Activated naive CD4-positive, alpha-beta T cell treated with anti-CD3 and anti-CD28 coated beads, Interleukin-2, amount 10 ng/mL, durations not matched to agents 7 days and 5 days (primary cell): ENCODE measurements at regions not wholly inside any gene's neighbourhood (a gene's known extent, or its start where the extent isn't known, plus 50 kb on each side); places are given as distances from the start of the nearest gene placed in this dataset.
"Not testable (repeated sequence)": the region's sequence is repeated elsewhere in the genome, so short reads cannot be mapped to it uniquely, and the experiment has no call there.

Experiments used
- CTCF ChIA-PET: fragments of 350-600 bp; sonication (Branson Sonifier 250); formaldehyde crosslinking; loops from one replicate; lab custom pipeline; 2021; ENCODE audit warnings: antibody characterized with exemption; lab: Charles Lee
- DNase-seq: peaks from one replicate; pipeline ENCODE4 v3.0.0-alpha.2; 2020
- H3K27ac Mint-ChIP-seq: one replicate; pipeline ENCODE4 v1.8.0; 2021; ENCODE audit warnings: mild to moderate bottlenecking, moderate library complexity, mixed read lengths
- H3K27me3 Mint-ChIP-seq: one replicate; pipeline ENCODE4 v1.8.0; 2021; ENCODE audit warnings: mild to moderate bottlenecking, mixed read lengths
- H3K36me3 Mint-ChIP-seq: one replicate; pipeline ENCODE4 v1.8.0; 2021; ENCODE audit warnings: mixed read lengths
- H3K4me1 Mint-ChIP-seq: one replicate; pipeline ENCODE4 v1.8.0; 2021; ENCODE audit warnings: mixed read lengths
- H3K4me3 Mint-ChIP-seq: one replicate; pipeline ENCODE4 v1.8.0; 2021; ENCODE audit warnings: mild to moderate bottlenecking, moderate library complexity, mixed read lengths
- H3K9me3 Mint-ChIP-seq: one replicate; pipeline ENCODE4 v1.8.0; 2021; ENCODE audit warnings: mixed read lengths

DNA sequence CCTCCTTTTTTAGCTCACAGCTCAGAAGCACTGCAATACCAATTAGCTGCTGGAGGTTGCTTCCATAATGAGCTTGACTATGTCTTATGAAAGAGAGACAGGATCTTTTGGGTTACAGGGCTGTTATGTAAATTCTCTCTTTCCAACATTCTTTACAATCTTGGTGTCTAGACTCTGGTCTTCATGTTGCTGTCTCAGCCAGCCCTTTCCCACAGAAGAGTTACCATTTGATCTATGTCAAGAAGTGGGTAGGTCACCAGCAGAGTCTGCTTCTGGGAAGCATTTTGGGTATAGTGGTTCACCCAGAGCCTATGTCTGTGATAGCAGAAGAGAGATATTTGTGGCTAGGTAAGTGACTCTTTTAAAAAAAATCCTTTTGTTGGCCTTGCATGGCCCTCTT lies 234.5 kb downstream of the SATB1 start:
- no peaks in the 10 kb centered on the region for H3K9me3 Mint-ChIP-seq

DNA sequence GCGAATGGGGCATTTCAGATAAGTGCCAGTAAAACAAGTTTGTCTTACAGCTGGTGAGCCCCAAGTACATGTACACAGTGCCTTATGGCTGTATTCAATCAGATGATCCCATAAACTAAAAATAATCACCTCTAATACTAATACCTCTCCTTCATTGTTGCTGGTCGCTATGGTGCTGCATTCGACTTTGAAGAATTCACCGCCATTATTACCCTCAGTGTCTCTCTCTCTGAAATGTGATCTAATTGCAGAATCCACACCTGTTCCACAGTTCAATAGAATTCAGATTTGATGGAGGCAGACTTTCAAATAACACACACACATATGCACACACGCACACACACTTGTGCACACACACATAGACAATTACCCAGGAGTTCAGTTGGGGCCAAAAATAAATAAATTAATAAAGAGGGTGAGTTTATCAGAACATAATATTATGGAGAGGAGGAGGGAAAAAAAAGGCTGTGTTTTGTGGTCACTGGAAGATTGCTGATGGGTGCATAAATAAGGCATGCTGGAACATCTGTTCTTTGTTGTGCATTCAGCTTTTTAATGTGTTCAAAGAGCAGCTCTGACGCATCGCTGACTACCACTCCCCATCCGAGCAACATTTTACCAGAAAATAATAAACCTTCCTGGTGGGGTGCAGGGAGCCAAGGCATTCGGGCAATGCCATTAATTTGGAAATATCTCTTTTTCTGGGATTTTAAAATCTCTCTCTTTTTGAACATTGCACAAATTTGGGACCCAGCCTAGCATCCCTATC lies 235.7 kb downstream of the SATB1 start:
- Mint-ChIP-seq H3K27ac (no peak overlapping the region), H3K9me3 (no peaks in the 10 kb centered on the region), H3K4me3 (no peak overlapping the region), H3K36me3 (no peaks in the 10 kb centered on the region), H3K27me3 (peaks cover 5% of the 10 kb centered on the region), H3K4me1 (no peaks in the 10 kb centered on the region)
- DNase-seq: no peak
- CTCF ChIA-PET: no interaction called here

More for the DNA sequence above, 234.5 kb downstream of the SATB1 start:
- CTCF ChIA-PET: interaction anchor here (0.7 kb wide), 1 partner anchor 66 kb away, joined by 3 read pairs; no protein-coding TSS in a partner anchor
- DNase-seq: no peak
- Mint-ChIP-seq H3K4me3 (no peak overlapping the region), H3K27ac (no peak overlapping the region), H3K27me3 (peaks cover 5% of the 10 kb centered on the region), H3K36me3 (no peaks in the 10 kb centered on the region), H3K4me1 (no peaks in the 10 kb centered on the region)

DNA sequence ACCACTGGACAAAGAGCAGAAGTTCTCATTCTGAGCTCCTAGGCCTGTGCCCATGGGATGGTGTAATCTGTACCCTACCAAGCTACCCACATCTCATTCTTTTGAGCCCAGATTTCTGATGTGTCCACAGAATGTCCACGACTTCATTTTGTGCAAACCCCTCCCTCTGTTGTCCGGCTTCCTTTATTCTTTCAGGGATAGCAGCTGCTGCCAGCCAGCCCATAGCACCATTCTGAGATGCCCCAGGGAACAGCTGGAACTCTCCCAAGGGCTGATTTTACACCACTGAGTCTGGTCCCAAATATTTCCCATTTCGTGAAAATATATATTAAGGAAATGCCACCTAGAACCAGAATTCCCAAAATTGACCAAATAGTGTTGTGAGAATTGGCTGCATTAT lies 236.6 kb downstream of the SATB1 start:
- CTCF ChIA-PET: no interaction called here
- no peak overlapping the region for H3K4me3 Mint-ChIP-seq

DNA sequence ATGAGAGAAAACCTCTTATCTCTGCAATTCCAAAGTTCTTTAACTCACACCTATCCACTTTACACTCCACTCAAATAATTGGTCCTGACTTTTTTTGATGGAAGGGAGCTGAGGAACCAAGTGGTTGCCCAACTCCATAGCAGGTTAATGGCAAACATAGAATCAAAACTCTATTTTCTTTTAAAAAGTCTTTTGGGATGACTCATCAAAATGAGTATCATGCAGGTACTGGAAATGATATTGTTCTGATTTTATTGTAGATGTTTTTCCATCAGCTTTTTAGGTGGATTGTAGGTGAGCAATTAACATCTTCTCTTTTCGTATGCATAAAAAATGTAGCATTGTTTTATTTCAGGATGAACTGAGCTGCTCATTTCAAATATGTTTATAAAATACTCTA lies 239.5 kb downstream of the SATB1 start:
- no peaks in the 10 kb centered on the region for H3K36me3 Mint-ChIP-seq
- H3K27ac Mint-ChIP-seq: no peak overlapping the region
- H3K4me3 Mint-ChIP-seq: no peak overlapping the region
- H3K27me3 Mint-ChIP-seq: peaks cover 5% of the 10 kb centered on the region
- no peak for DNase-seq
- H3K4me1 Mint-ChIP-seq: no peaks in the 10 kb centered on the region
- CTCF ChIA-PET: no interaction called here
- H3K9me3 Mint-ChIP-seq: no peaks in the 10 kb centered on the region

More for the DNA sequence above, 236.6 kb downstream of the SATB1 start:
- Mint-ChIP-seq H3K27me3 (peaks cover 5% of the 10 kb centered on the region), H3K36me3 (no peaks in the 10 kb centered on the region), H3K27ac (no peak overlapping the region), H3K4me1 (no peaks in the 10 kb centered on the region), H3K9me3 (no peaks in the 10 kb centered on the region)
- no peak for DNase-seq

DNA sequence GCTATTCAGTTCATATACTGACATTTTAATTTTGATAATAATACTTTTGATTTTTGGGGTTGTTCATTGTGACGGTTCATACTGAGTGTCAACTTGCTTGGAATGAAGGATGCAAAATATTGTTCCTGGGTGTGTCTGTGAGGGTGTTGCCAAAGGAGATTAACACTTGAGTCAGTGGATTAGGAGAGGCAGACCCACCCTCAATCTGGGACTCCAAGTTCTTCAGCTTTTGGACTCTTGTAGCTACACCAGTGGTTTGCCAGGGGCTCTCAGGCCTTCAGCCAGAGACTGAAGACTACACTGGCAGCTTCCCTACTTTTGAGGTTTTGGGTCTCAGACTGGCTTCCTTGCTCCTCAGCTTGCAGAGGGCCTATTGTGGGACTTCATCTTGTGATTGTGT lies 242.2 kb downstream of the SATB1 start:
- H3K27me3 Mint-ChIP-seq, H3K27ac Mint-ChIP-seq, CTCF ChIA-PET, H3K4me3 Mint-ChIP-seq, H3K4me1 Mint-ChIP-seq, H3K36me3 Mint-ChIP-seq, H3K9me3 Mint-ChIP-seq, DNase-seq: not testable (repeated sequence)

DNA sequence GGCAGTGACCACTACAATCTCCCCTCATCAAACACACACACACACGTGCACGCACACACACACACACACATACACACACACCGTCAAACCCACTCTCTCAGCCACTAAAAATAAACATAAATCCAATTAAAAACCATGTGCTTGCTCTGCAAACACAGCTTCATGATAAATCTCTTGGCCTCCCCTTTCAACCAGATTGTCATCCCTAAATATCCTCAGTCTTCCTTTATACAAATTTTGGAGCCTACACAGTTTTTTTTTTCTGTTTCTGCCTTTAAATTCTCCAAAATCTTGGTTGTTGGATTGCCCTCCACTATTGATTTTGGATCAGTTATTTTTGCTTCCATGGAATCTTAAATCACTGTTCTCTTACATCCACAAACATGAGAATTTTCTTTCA lies 245.6 kb downstream of the SATB1 start:
- no peaks in the 10 kb centered on the region for H3K36me3 Mint-ChIP-seq
- H3K9me3 Mint-ChIP-seq: no peaks in the 10 kb centered on the region
- CTCF ChIA-PET: no interaction called here
- H3K4me1 Mint-ChIP-seq: no peaks in the 10 kb centered on the region
- no peaks in the 10 kb centered on the region for H3K27me3 Mint-ChIP-seq
- no peak for DNase-seq
- no peak overlapping the region for H3K4me3 Mint-ChIP-seq
- no peak overlapping the region for H3K27ac Mint-ChIP-seq

DNA sequence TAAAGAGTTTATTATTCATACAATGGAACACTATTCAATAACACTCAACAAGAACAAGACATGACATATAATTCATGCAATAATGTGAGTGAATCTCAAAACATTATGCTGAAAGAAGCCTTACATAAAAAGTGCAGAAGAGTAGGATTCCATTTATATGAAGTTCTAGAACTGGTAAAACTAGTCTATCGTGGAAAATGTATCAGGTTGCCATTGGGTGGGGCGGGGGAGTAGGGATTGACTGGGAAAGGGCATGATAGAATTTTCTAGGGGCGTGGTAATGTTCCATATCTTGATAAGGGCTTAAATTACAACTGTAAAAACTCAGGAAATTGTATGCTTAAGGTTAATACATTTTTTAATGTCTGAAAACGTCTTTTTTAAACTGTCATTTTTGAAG lies 247.9 kb downstream of the SATB1 start:
- no peak overlapping the region for H3K27ac Mint-ChIP-seq
- no peak overlapping the region for H3K4me3 Mint-ChIP-seq
- no peaks in the 10 kb centered on the region for H3K9me3 Mint-ChIP-seq
- peaks cover 4% of the 10 kb centered on the region for H3K27me3 Mint-ChIP-seq
- H3K4me1 Mint-ChIP-seq: no peaks in the 10 kb centered on the region
- CTCF ChIA-PET: no interaction called here
- no peak for DNase-seq
- no peaks in the 10 kb centered on the region for H3K36me3 Mint-ChIP-seq

DNA sequence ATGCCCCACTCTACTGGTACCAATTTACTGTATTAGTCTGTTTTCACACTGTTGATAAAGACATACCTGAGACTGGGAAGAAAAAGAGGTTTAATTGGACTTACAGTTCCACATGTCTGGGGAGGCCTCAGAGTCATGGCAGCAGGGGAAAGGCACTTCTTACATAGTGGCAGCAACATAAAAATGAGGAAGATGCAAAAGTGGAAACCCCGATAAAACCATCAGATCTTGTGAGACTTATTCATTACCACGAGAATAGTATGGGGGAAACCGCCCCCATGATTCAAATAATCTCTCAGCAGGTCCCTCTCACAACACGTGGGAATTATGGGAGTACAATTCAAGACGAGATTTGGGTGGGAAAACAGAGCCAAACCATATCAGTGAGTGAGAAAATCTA lies 251.2 kb downstream of the SATB1 start:
- CTCF ChIA-PET, H3K4me1 Mint-ChIP-seq, H3K9me3 Mint-ChIP-seq, H3K27me3 Mint-ChIP-seq, DNase-seq, H3K4me3 Mint-ChIP-seq, H3K36me3 Mint-ChIP-seq, H3K27ac Mint-ChIP-seq: not testable (repeated sequence)

DNA sequence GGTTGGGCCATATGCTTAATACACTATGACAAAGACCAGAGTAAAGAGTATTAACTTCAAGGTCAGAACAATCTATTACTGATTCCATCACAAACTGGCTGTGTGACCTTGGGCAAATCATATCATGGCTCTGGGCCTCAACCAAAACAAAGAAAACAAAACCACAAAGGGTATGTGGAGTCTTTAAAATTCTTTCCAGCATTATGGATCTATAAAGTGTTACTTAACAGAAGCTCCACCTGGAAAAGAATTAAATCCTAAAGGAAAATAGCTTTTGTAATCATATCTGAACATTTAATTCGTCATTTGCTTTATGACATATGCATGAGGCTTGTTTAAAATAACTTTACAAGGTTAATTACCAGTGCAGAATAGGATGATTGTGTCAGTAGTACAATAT lies 265.5 kb downstream of the SATB1 start:
- Mint-ChIP-seq H3K36me3 (no peaks in the 10 kb centered on the region), H3K27ac (no peak overlapping the region), H3K4me3 (no peak overlapping the region), H3K9me3 (no peaks in the 10 kb centered on the region), H3K27me3 (peaks cover 9% of the 10 kb centered on the region), H3K4me1 (no peaks in the 10 kb centered on the region)
- DNase-seq: no peak
- CTCF ChIA-PET: no interaction called here

DNA sequence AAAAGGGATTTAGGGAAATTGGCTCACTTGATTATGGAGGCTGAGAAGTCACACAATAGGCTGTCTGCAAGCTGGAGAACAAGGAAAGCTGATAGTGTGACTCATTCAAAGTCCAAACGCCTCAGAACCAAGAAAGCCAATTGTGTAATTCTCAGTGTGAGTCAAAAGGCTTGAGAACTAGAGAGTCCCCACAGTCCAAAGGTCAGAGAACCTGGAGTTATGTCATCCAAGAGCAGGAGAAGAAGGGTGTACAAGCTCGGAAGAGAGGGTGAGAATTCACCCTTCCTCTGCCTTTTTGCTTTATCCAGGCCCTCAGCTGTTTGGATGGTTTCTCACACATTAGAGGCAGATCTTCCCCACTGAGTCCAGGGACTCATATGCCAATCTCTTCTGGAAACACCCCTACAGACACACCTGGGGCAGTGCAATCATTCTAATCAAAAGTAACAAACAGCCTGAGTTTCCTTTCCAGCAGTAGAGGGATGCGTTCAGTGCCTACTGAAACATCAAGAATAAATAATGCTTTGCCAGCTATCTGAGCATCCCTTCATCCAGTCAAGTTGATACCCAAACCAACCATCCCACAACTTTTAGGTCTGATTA lies 271.5 kb downstream of the SATB1 start:
- CTCF ChIA-PET: no interaction called here
- no peak for DNase-seq
- Mint-ChIP-seq H3K4me1 (no peaks in the 10 kb centered on the region), H3K27me3 (no peaks in the 10 kb centered on the region), H3K27ac (no peak overlapping the region), H3K4me3 (no peak overlapping the region), H3K9me3 (no peaks in the 10 kb centered on the region), H3K36me3 (no peaks in the 10 kb centered on the region)

DNA sequence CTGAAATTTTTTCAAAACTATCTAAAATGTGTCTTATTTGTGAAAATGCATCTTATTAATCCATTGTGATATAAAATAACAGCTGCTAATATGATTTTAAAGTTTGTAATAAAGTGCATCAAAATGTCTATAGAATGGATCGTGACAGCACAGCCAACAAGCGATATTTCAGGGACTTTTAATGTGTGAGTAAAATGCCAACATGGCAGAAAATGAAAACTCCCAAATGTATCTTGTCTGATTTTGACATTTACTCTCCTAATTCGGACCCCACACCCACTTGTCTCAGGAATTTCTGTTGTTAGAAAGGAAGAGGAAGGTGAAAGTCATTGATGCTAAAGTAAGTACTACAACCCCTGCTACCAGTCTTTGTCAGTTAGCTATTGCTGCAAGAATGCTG lies 273.9 kb downstream of the SATB1 start:
- DNase-seq: no peak
- CTCF ChIA-PET: no interaction called here
- Mint-ChIP-seq H3K9me3 (no peaks in the 10 kb centered on the region), H3K36me3 (no peaks in the 10 kb centered on the region), H3K27me3 (no peaks in the 10 kb centered on the region), H3K27ac (no peak overlapping the region), H3K4me1 (no peaks in the 10 kb centered on the region), H3K4me3 (no peak overlapping the region)

DNA sequence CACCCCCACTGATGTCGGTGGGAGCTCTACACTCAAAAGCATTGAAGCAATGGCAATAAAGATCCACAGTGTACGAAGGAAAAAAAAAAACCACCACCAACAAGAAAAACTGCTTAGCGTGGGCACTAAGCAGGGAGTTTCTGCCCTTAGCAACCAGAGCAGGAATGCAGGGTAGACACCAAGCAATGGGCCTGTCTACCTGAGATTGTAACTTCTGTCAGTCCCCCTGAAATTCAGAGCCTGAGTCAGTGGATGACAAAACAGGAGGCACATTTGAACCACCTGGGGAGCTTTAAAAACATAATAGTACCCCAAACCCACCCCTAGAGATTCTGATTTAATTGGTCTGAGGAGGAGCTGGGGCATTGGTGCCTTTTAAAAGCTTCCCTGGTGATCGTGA lies 275.2 kb downstream of the SATB1 start:
- CTCF ChIA-PET: no interaction called here
- no peaks in the 10 kb centered on the region for H3K9me3 Mint-ChIP-seq
- H3K4me1 Mint-ChIP-seq: no peaks in the 10 kb centered on the region
- no peaks in the 10 kb centered on the region for H3K27me3 Mint-ChIP-seq
- H3K4me3 Mint-ChIP-seq: no peak overlapping the region
- H3K36me3 Mint-ChIP-seq: no peaks in the 10 kb centered on the region
- H3K27ac Mint-ChIP-seq: no peak overlapping the region
- DNase-seq: no peak

DNA sequence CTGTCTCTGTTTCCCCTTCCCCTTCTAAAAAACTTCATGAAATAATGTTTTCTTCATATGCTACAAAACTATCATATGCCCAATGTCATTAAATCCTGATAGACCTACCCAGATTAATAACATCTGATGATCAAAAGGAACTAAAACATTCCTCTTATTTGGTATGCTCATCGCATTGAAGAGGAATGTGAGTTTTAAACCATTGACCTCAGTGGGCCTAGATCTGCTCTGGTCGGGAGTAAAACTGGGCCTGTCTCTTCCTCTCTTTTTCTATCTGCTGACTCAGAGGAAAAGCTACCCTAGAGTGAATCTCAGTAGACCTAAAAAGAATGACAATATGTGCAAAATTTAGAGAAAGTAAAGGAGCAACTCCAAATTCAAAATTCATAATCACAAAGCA lies 275.8 kb downstream of the SATB1 start:
- Mint-ChIP-seq H3K27me3 (peaks cover 3% of the 10 kb centered on the region), H3K4me3 (no peak overlapping the region), H3K36me3 (no peaks in the 10 kb centered on the region), H3K9me3 (no peaks in the 10 kb centered on the region), H3K4me1 (no peaks in the 10 kb centered on the region), H3K27ac (no peak overlapping the region)
- CTCF ChIA-PET: no interaction called here
- DNase-seq: no peak

DNA sequence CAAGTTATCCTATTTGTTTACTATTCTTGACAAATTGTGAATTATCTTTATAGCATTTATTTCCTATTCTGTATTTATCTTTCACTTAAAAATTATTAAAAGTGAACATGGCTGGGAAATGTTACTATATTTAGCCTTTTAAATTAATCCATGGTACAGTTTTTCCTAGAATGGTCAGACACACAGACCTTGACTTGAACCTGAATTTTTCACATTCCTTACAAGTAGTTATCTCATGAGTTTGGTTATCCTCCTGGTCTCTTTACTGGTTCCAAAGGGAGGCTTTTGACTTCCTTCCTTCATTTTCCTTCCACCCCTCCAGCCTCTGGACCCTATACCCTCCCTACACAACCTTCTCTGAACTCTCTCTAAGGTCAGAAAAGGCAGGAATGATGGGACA lies 280.6 kb downstream of the SATB1 start:
- CTCF ChIA-PET: no interaction called here
- H3K4me3 Mint-ChIP-seq: no peak overlapping the region
- no peak for DNase-seq

DNA sequence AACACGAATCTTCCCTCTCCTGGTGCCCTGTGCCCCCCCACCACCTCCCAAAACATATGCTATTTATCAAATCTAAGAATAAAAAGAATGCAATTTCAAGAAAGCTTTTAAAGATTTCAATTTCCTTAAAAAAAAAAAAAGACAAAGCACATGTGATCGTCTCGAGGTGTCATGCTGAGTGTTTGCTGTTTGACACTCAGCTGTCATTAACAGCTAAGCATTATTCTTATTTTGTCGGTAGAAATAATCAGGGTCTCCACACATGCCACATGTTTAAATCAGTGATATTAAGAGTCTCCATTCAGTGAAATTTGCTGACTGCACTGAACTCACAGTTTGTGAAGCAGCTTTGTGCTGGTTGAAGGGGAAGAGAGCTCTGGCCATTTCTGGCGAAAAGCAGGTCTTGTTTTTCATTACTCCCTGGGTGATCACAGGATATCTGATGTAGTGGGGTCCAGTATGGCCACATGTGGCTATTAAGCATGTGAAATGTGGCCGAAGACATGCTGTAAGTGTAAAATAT lies 281.8 kb downstream of the SATB1 start:
- Mint-ChIP-seq H3K9me3 (no peaks in the 10 kb centered on the region), H3K36me3 (no peaks in the 10 kb centered on the region), H3K4me3 (no peak overlapping the region), H3K27me3 (peaks cover 3% of the 10 kb centered on the region), H3K27ac (no peak overlapping the region), H3K4me1 (no peaks in the 10 kb centered on the region)
- CTCF ChIA-PET: no interaction called here
- DNase-seq: no peak

More for the DNA sequence above, 280.6 kb downstream of the SATB1 start:
- Mint-ChIP-seq H3K36me3 (no peaks in the 10 kb centered on the region), H3K27me3 (peaks cover 3% of the 10 kb centered on the region), H3K27ac (no peak overlapping the region), H3K4me1 (no peaks in the 10 kb centered on the region), H3K9me3 (no peaks in the 10 kb centered on the region)
